IMR-90 (cell line): ENCODE measurements at regions not wholly inside any gene's neighbourhood (a gene's known extent, or its start where the extent isn't known, plus 50 kb on each side); places are given as distances from the start of the nearest gene placed in this dataset.

ENCODE experiments used
- ATAC-seq: fragments of 200-7000 bp; cut with Tn5 transposase; 2 replicates; pipeline ENCODE4 v1.9.1; 2020; ENCODE audit warnings: low read depth, mild to moderate bottlenecking, moderate library complexity
- BruUV-seq: library from RNA; stranded (reverse); fragments of 400-500 nt; replicated peaks from 2 replicates; lab custom pipeline; 2021; lab: Mats Ljungman, UMichigan
- CTCF ChIA-PET: fragments of 300-600 bp; formaldehyde crosslinking; extraction: SDS; loops from one replicate; lab custom pipeline; 2021; ENCODE audit warnings: antibody characterized with exemption; lab: Yijun Ruan, JAX
- POLR2A ChIA-PET: fragments of 300-600 bp; sonication (Branson Sonifier 250); formaldehyde crosslinking; loops from one replicate; lab custom pipeline; 2022; ENCODE audit warnings: antibody characterized with exemption; ENCODE audit not compliant: unreplicated experiment; lab: Charles Lee
- DNase-seq: peaks from one replicate; pipeline ENCODE4 v3.0.0; 2013
- H2AFZ ChIP-seq: replicated peaks from 2 replicates; pipeline ENCODE3; 2013; ENCODE audit warnings: low read length, mild to moderate bottlenecking; ENCODE audit not compliant: poor library complexity
- H2AK5ac ChIP-seq: 2 replicates; pipeline ENCODE4 v1.6.1; 2013; ENCODE audit warnings: low read depth, low read length, inconsistent platforms
- H2AK9ac ChIP-seq: replicated peaks from 2 replicates; pipeline ENCODE3; 2013; ENCODE audit warnings: mild to moderate bottlenecking, low read depth, low read length, moderate library complexity; ENCODE audit not compliant: poor library complexity
- H2BK120ac ChIP-seq: 2 replicates; pipeline ENCODE4 v1.6.1; 2013; ENCODE audit warnings: low read depth, low read length, inconsistent platforms
- H2BK15ac ChIP-seq: 3 replicates; pipeline ENCODE4 v1.6.1; 2013; ENCODE audit warnings: low read depth, low read length, inconsistent platforms
- H2BK20ac ChIP-seq: 2 replicates; pipeline ENCODE4 v1.6.1; 2013; ENCODE audit warnings: low read depth, mild to moderate bottlenecking, inconsistent platforms, low read length, moderate library complexity
- H2BK5ac ChIP-seq: 2 replicates; pipeline ENCODE4 v1.6.1; 2013; ENCODE audit warnings: mild to moderate bottlenecking, low read depth, low read length, inconsistent platforms; ENCODE audit not compliant: poor library complexity, severe bottlenecking
- H3K14ac ChIP-seq: replicated peaks from 2 replicates; pipeline ENCODE4 v1.6.1; 2013; ENCODE audit warnings: low read depth, low read length, inconsistent platforms
- H3K18ac ChIP-seq: 2 replicates; pipeline ENCODE4 v1.6.1; 2013; ENCODE audit warnings: low read depth, low read length, control low read depth
- H3K23ac ChIP-seq: 2 replicates; pipeline ENCODE4 v1.6.1; 2013; ENCODE audit warnings: low read depth, low read length, inconsistent platforms
- H3K27ac ChIP-seq: 2 replicates; pipeline ENCODE4 v1.5.1; 2013; ENCODE audit warnings: mild to moderate bottlenecking, control low read depth, low read length; ENCODE audit not compliant: insufficient read depth
- H3K27me3 ChIP-seq: 2 replicates; pipeline ENCODE4 v1.6.1; 2013; ENCODE audit warnings: low read length; ENCODE audit not compliant: control insufficient read depth, insufficient read depth
- H3K36me3 ChIP-seq: 2 replicates; pipeline ENCODE4 v1.6.1; 2013; ENCODE audit warnings: low read length, mixed read lengths; ENCODE audit not compliant: control insufficient read depth, insufficient read depth
- H3K4ac ChIP-seq: 2 replicates; pipeline ENCODE4 v1.6.1; 2013; ENCODE audit warnings: low read depth, low read length, inconsistent platforms
- H3K4me1 ChIP-seq: 2 replicates; pipeline ENCODE4 v1.6.1; 2013; ENCODE audit warnings: low read length, mixed read lengths; ENCODE audit not compliant: control insufficient read depth, insufficient read depth
- H3K4me2 ChIP-seq: 2 replicates; pipeline ENCODE4 v1.6.1; 2013; ENCODE audit warnings: low read depth, mild to moderate bottlenecking, control low read depth, low read length, moderate library complexity
- H3K4me3 ChIP-seq: 2 replicates; pipeline ENCODE4 v1.5.1; 2013; ENCODE audit warnings: low read depth, mild to moderate bottlenecking, control low read depth, low read length, moderate library complexity; ENCODE audit not compliant: insufficient read depth
- H3K56ac ChIP-seq: 2 replicates; pipeline ENCODE4 v1.6.1; 2013; ENCODE audit warnings: low read length, inconsistent platforms; ENCODE audit not compliant: insufficient read depth; ENCODE audit errors: extremely low read depth
- H3K79me1 ChIP-seq, 2 experiments: 2 replicates each; pipeline ENCODE4 v1.6.1; 2013; ENCODE audit warnings: low read length in 2 of 2, inconsistent platforms in 1 of 2, low read depth in 1 of 2
- H3K9ac ChIP-seq: 2 replicates; pipeline ENCODE4 v1.6.1; 2013; ENCODE audit warnings: low read depth, low read length, control low read depth
- H3K9me1 ChIP-seq: 2 replicates; pipeline ENCODE4 v1.6.1; 2013; ENCODE audit warnings: low read length, inconsistent platforms; ENCODE audit not compliant: insufficient read depth
- H3K9me3 ChIP-seq: 2 replicates; pipeline ENCODE4 v1.6.1; 2013; ENCODE audit warnings: low read length; ENCODE audit not compliant: control insufficient read depth, insufficient read depth
- H4K20me1 ChIP-seq: 2 replicates; pipeline ENCODE4 v1.6.1; 2013; ENCODE audit warnings: low read length, inconsistent platforms; ENCODE audit not compliant: insufficient read depth
- H4K5ac ChIP-seq: 2 replicates; pipeline ENCODE4 v1.6.1; 2013; ENCODE audit warnings: mild to moderate bottlenecking, low read depth, low read length, control low read depth
- H4K8ac ChIP-seq, 2 experiments: 2 replicates each; pipeline ENCODE4 v1.6.1; 2013; ENCODE audit warnings: low read depth in 2 of 2, low read length in 2 of 2, control low read depth in 1 of 2, inconsistent platforms in 1 of 2
- H4K91ac ChIP-seq: 2 replicates; pipeline ENCODE4 v1.6.1; 2013; ENCODE audit warnings: low read depth, low read length, inconsistent platforms; ENCODE audit not compliant: insufficient read depth
- BHLHE40 ChIP-seq: fragments of 150-350 bp; IDR thresholded peaks from 2 replicates; pipeline ENCODE4 v1.6.1; 2016; ENCODE audit warnings: mild to moderate bottlenecking, low read depth, low read length
- CEBPB ChIP-seq: IDR thresholded peaks from 2 replicates; pipeline ENCODE4 v1.6.1; 2012; ENCODE audit warnings: low read depth, low read length, improper control_type of control experiment
- CHD1 ChIP-seq: IDR thresholded peaks from 2 replicates; pipeline ENCODE4 v1.6.1; 2012; ENCODE audit warnings: low read depth, low read length, improper control_type of control experiment
- FOS ChIP-seq: fragments of 150-350 bp; IDR thresholded peaks from 2 replicates; pipeline ENCODE4 v1.6.1; 2016; ENCODE audit warnings: low read depth, low read length
- MAFK ChIP-seq: IDR thresholded peaks from 2 replicates; pipeline ENCODE4 v1.6.1; 2012; ENCODE audit warnings: low read depth, low read length, improper control_type of control experiment
- MAZ ChIP-seq: IDR thresholded peaks from 2 replicates; pipeline ENCODE4 v1.6.1; 2012; ENCODE audit warnings: low read depth, mild to moderate bottlenecking, low read length, improper control_type of control experiment, moderate library complexity, borderline replicate concordance
- MXI1 ChIP-seq: IDR thresholded peaks from 2 replicates; pipeline ENCODE4 v1.6.1; 2012; ENCODE audit warnings: low read depth, mild to moderate bottlenecking, low read length, moderate library complexity, borderline replicate concordance
- NFE2L2 ChIP-seq: fragments of 150-350 bp; IDR thresholded peaks from 2 replicates; pipeline ENCODE4 v1.6.1; 2016; ENCODE audit warnings: low read depth, mild to moderate bottlenecking, low read length
- POLR2A ChIP-seq: IDR thresholded peaks from 2 replicates; pipeline ENCODE4 v1.6.1; 2012; ENCODE audit warnings: mild to moderate bottlenecking, low read depth, low read length
- RAD21 ChIP-seq: IDR thresholded peaks from 2 replicates; pipeline ENCODE4 v1.6.1; 2012; ENCODE audit warnings: low read length, improper control_type of control experiment
- RCOR1 ChIP-seq: IDR thresholded peaks from 2 replicates; pipeline ENCODE4 v1.6.1; 2012; ENCODE audit warnings: mild to moderate bottlenecking, low read length, improper control_type of control experiment; ENCODE audit not compliant: insufficient replicate concordance
- RFX5 ChIP-seq: IDR thresholded peaks from 2 replicates; pipeline ENCODE4 v1.8.0; 2012; ENCODE audit warnings: low read depth, mild to moderate bottlenecking, low read length, moderate library complexity
- SMC3 ChIP-seq: fragments of 150-350 bp; IDR thresholded peaks from 2 replicates; pipeline ENCODE4 v1.6.1; 2016; ENCODE audit warnings: low read depth, mild to moderate bottlenecking, antibody characterized with exemption, low read length, moderate library complexity
- WGBS, 2 experiments: methylation state at CpG; one replicate each; pipeline versions ENCODE4 v1.1.5 to v1.1.7; 2013; ENCODE audit warnings: missing lambda C conversion rate in 2 of 2; ENCODE audit not compliant: insufficient read length in 1 of 2; ENCODE audit errors: extremely low coverage in 2 of 2; 5-methylcytosine and 5-hydroxymethylcytosine counted together
- dilution Hi-C: fragments of 300-500 bp; cut with HindIII; formaldehyde crosslinking; loops from one replicate; pipeline ENCODE4 v1.14.3; 2018; ENCODE audit warnings: low sequenced_read_pairs; ENCODE audit not compliant: unreplicated experiment
- in situ Hi-C: fragments of 300-500 bp; cut with MboI; formaldehyde crosslinking; loops from 3 replicates; pipeline ENCODE4 v1.14.3; 2019; ENCODE audit warnings: low sequenced_read_pairs, inconsistent platforms, mixed read lengths
- intact Hi-C: fragments of 100-400 bp; cut with micrococcal nuclease; formaldehyde crosslinking; loops from 2 replicates; pipeline ENCODE4 v1.10.0; 2022
- TF ChIP-seq, protein P1 (sequence below): fragments of 150-350 bp; IDR thresholded peaks from 2 replicates; pipeline ENCODE4 v1.6.1; 2017; ENCODE audit warnings: mild to moderate bottlenecking, antibody characterized with exemption, low read length, low read depth
- TF ChIP-seq, protein P2 (sequence below): fragments of 150-350 bp; IDR thresholded peaks from 2 replicates; pipeline ENCODE4 v1.6.1; 2016; ENCODE audit warnings: low read depth, mild to moderate bottlenecking, low read length, moderate library complexity, borderline replicate concordance
- TF ChIP-seq, protein P3 (sequence below): conservative IDR thresholded peaks from 2 replicates; pipeline ENCODE4 v1.5.1; 2012; ENCODE audit warnings: mild to moderate bottlenecking, low read depth, low read length, improper control_type of control experiment

DNA sequence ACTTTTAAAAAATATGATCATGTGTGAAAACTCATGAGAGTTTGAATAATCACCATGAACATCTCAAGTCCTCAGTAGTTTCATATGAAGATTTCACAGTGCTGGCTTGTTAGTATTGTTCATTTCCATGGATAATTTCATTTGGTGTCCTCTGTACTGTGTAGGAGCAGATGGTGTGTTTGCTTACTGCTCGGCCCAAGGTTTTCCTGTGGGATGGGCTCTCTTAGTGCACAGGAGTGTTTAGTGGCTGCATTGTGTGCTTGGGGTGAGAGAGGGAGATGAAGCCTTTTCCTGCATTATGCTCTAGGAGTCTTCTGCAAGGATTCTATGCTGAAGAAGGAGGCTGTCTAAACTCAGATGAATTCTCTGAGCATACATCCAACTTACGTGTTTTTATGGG lies 270.6 kb downstream of the SOCS6 start:
- no TSS peak for BruUV-seq
- Histone ChIP-seq H3K23ac (no peak overlapping the region), H2AK5ac (no peak overlapping the region), H3K4me1 (no peaks in the 10 kb centered on the region), H3K56ac (no peak overlapping the region), H4K8ac (no peak overlapping the region), H3K36me3 (no peaks in the 10 kb centered on the region), H2BK15ac (no peak overlapping the region), H3K4me3 (no peak overlapping the region), H2AFZ (no peak overlapping the region), H3K4me2 (no peak overlapping the region), H3K27ac (no peak overlapping the region), H3K9ac (no peak overlapping the region), H3K18ac (no peak overlapping the region), H3K27me3 (no peaks in the 10 kb centered on the region), H4K20me1 (no peaks in the 10 kb centered on the region), H4K5ac (no peak overlapping the region), H3K9me3 (no peaks in the 10 kb centered on the region), H4K91ac (no peak overlapping the region), H3K79me1 (no peaks in the 10 kb centered on the region), H2BK5ac (no peak overlapping the region), H2AK9ac (no peak overlapping the region), H3K4ac (no peak overlapping the region), H3K9me1 (no peaks in the 10 kb centered on the region), H2BK120ac (no peak overlapping the region), H3K14ac (no peak overlapping the region), H2BK20ac (no peak overlapping the region)
- intact Hi-C loops (no loop called here), dilution Hi-C loops (no loop called here), in situ Hi-C loops (no loop called here)
- ATAC-seq (no peak), DNase-seq (no peak)
- ChIA-PET CTCF (no interaction called here), POLR2A (no interaction called here)
- TF ChIP-seq MAZ = no peak
- no peak for TF ChIP-seq SMC3
- TF ChIP-seq RCOR1 = no peak
- no peak for TF ChIP-seq RFX5
- TF ChIP-seq, protein P1, sequence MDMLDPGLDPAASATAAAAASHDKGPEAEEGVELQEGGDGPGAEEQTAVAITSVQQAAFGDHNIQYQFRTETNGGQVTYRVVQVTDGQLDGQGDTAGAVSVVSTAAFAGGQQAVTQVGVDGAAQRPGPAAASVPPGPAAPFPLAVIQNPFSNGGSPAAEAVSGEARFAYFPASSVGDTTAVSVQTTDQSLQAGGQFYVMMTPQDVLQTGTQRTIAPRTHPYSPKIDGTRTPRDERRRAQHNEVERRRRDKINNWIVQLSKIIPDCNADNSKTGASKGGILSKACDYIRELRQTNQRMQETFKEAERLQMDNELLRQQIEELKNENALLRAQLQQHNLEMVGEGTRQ = no peak
- no peak for TF ChIP-seq CHD1
- no peak for TF ChIP-seq RAD21
- TF ChIP-seq NFE2L2 = no peak
- TF ChIP-seq POLR2A = no peak
- no peak for TF ChIP-seq MXI1
- TF ChIP-seq CEBPB = no peak
- TF ChIP-seq MAFK = no peak
- TF ChIP-seq, protein P2, sequence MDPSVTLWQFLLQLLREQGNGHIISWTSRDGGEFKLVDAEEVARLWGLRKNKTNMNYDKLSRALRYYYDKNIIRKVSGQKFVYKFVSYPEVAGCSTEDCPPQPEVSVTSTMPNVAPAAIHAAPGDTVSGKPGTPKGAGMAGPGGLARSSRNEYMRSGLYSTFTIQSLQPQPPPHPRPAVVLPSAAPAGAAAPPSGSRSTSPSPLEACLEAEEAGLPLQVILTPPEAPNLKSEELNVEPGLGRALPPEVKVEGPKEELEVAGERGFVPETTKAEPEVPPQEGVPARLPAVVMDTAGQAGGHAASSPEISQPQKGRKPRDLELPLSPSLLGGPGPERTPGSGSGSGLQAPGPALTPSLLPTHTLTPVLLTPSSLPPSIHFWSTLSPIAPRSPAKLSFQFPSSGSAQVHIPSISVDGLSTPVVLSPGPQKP = no peak
- TF ChIP-seq BHLHE40 = no peak
- TF ChIP-seq, protein P3, sequence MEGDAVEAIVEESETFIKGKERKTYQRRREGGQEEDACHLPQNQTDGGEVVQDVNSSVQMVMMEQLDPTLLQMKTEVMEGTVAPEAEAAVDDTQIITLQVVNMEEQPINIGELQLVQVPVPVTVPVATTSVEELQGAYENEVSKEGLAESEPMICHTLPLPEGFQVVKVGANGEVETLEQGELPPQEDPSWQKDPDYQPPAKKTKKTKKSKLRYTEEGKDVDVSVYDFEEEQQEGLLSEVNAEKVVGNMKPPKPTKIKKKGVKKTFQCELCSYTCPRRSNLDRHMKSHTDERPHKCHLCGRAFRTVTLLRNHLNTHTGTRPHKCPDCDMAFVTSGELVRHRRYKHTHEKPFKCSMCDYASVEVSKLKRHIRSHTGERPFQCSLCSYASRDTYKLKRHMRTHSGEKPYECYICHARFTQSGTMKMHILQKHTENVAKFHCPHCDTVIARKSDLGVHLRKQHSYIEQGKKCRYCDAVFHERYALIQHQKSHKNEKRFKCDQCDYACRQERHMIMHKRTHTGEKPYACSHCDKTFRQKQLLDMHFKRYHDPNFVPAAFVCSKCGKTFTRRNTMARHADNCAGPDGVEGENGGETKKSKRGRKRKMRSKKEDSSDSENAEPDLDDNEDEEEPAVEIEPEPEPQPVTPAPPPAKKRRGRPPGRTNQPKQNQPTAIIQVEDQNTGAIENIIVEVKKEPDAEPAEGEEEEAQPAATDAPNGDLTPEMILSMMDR = no peak
- TF ChIP-seq FOS = no peak
- WGBS, 2 experiments = no CpG with 5 or more reads among the region's 2 CpGs
